ENCODE measurements at regions not wholly inside any gene's neighbourhood (a gene's known extent, or its start where the extent isn't known, plus 50 kb on each side); places are given as distances from the start of the nearest gene placed in this dataset.
"Not testable (repeated sequence)": the region's sequence is repeated elsewhere in the genome, so short reads cannot be mapped to it uniquely, and the experiment has no call there.

DNA sequence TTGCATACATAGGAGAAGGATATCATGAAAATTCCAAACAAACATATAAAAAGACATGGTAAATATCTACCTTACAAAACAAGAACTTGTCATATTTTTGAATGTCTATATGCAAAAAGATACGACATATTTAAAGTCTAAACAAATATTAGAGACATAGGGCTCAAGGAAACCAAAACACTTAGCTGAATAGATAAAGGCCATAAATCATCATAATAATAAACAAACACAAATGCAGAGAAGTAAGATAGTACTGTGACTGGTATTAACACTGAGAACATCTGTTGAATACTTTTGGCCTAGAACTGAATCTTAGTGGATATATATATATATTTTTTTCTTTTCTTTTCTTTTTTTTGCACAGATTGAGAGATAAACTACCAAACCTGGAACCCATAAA lies 435.8 kb downstream of the KCNJ18 start:
- H3K27ac Mint-ChIP-seq (ENCODE audit: unreplicated experiment) = no peak overlapping the region
- DNase-seq (ENCODE audit: low spot score) = no peak
- no peaks in the 10 kb centered on the region for H3K27me3 Mint-ChIP-seq (ENCODE audit: unreplicated experiment)
- H3K4me3 Mint-ChIP-seq (ENCODE audit: unreplicated experiment) = no peak overlapping the region
- H3K9me3 Mint-ChIP-seq (ENCODE audit: unreplicated experiment) = peaks cover 15% of the 10 kb centered on the region
- no peaks in the 10 kb centered on the region for H3K36me3 Mint-ChIP-seq (ENCODE audit: low read depth, unreplicated experiment)
- H3K4me1 Mint-ChIP-seq (ENCODE audit: unreplicated experiment) = no peaks in the 10 kb centered on the region
- TF ChIP-seq, protein P1, sequence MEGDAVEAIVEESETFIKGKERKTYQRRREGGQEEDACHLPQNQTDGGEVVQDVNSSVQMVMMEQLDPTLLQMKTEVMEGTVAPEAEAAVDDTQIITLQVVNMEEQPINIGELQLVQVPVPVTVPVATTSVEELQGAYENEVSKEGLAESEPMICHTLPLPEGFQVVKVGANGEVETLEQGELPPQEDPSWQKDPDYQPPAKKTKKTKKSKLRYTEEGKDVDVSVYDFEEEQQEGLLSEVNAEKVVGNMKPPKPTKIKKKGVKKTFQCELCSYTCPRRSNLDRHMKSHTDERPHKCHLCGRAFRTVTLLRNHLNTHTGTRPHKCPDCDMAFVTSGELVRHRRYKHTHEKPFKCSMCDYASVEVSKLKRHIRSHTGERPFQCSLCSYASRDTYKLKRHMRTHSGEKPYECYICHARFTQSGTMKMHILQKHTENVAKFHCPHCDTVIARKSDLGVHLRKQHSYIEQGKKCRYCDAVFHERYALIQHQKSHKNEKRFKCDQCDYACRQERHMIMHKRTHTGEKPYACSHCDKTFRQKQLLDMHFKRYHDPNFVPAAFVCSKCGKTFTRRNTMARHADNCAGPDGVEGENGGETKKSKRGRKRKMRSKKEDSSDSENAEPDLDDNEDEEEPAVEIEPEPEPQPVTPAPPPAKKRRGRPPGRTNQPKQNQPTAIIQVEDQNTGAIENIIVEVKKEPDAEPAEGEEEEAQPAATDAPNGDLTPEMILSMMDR (IDR thresholded peaks at IDR 0.05; ENCODE audit: unreplicated experiment) = no peak

DNA sequence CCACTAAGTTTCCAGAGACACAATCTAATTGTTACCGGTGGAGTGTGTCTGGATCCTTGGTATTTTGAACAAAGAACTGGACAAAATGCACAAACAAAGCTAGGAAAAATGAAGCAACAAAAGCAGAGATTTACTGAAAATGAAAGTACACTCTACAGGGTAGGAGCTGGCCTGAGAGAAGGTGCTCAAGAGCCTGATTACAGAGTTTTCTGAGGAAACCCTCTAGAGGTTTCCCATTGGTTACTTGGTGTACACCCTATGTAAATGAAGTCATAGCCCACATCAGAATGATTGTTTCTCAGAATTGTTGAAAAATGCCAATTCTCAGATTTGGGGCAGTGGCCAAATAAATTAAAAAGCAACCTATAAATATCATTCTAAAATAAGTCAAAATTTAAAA lies 436.4 kb downstream of the KCNJ18 start:
- Mint-ChIP-seq H3K4me1 (ENCODE audit: unreplicated experiment) (no peaks in the 10 kb centered on the region), H3K9me3 (ENCODE audit: unreplicated experiment) (peaks cover 15% of the 10 kb centered on the region), H3K27ac (ENCODE audit: unreplicated experiment) (no peak overlapping the region), H3K36me3 (ENCODE audit: low read depth, unreplicated experiment) (no peaks in the 10 kb centered on the region), H3K27me3 (ENCODE audit: unreplicated experiment) (no peaks in the 10 kb centered on the region), H3K4me3 (ENCODE audit: unreplicated experiment) (no peak overlapping the region)
- no peak for DNase-seq (ENCODE audit: low spot score)
- TF ChIP-seq, protein P1 (IDR thresholded peaks at IDR 0.05; ENCODE audit: unreplicated experiment) = no peak

DNA sequence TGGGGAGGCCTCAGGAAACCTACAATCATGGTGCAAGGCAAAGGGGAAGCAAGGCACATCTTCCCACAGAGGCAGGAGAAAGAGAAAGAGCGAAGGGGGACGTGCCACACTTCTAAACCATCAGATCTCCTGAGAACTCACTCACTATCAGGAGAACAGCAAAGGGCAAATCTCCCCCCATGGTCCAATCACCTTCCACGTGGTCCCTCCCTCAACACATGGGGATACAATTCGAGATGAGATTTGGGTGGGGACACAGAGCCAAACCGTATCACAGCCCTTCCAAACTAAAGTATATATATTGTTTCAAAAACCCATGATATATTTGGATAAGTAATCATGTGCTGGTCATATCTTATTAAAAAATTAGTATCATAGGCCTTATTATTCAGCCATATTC lies 437.6 kb downstream of the KCNJ18 start:
- not testable (repeated sequence) for DNase-seq (ENCODE audit: low spot score); H3K4me3 Mint-ChIP-seq (ENCODE audit: unreplicated experiment); H3K27me3 Mint-ChIP-seq (ENCODE audit: unreplicated experiment); H3K36me3 Mint-ChIP-seq (ENCODE audit: low read depth, unreplicated experiment); H3K4me1 Mint-ChIP-seq (ENCODE audit: unreplicated experiment); H3K27ac Mint-ChIP-seq (ENCODE audit: unreplicated experiment)
- H3K9me3 Mint-ChIP-seq (ENCODE audit: unreplicated experiment) = peaks cover 15% of the 10 kb centered on the region

DNA sequence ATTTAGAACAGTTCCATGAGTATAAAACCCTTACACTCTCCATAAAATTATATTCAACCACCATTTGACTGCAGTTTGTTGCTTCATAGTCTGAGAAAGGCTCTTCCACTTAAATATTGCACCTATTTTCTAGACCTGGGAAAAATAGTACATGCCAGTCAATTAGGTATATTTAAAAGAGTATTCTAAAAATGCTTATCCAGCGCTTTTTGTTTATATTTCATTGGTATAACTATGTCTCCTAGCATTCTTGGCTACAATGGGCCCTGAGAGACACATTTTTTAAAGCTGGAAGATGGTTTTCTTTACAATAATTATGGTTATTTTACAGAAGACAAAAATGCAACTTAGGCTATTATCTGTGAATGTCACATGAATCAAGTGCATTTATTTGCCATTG lies 439.4 kb downstream of the KCNJ18 start:
- H3K27ac Mint-ChIP-seq (ENCODE audit: unreplicated experiment) = no peak overlapping the region
- H3K27me3 Mint-ChIP-seq (ENCODE audit: unreplicated experiment) = no peaks in the 10 kb centered on the region
- H3K9me3 Mint-ChIP-seq (ENCODE audit: unreplicated experiment) = peaks cover 20% of the 10 kb centered on the region
- no peak overlapping the region for H3K4me3 Mint-ChIP-seq (ENCODE audit: unreplicated experiment)
- H3K36me3 Mint-ChIP-seq (ENCODE audit: low read depth, unreplicated experiment) = no peaks in the 10 kb centered on the region
- H3K4me1 Mint-ChIP-seq (ENCODE audit: unreplicated experiment) = no peaks in the 10 kb centered on the region
- DNase-seq (ENCODE audit: low spot score) = no peak
- TF ChIP-seq, protein P1 (IDR thresholded peaks at IDR 0.05; ENCODE audit: unreplicated experiment) = no peak

DNA sequence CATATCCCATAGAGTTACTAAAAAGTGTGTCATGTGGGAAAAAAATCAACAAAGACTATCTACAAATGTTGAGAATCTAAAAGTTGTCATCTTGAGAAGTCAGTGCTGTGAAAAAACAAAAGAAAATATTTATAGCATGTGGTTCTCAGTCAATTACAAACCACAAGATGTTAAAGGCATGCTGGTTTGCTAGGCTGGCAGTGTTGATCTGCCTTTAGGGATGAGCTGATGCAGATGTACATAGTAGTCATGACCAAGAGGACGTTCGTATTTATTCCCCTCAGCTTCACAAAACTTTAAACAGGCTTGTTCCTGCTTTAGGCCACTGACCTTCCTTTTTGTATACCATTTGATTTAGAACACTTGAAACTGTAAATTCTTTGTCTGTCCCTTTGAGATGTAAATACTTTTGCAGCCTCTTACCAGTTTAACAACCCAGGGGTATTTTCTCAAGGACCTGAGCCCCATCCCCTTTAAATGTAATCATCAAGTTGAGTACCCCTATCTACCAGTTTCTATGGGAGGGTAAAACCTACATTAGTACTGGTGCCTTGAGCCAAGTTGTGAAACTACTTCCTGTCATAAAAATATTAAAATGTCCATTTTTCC lies 446.6 kb downstream of the KCNJ18 start:
- no peak overlapping the region for H3K4me3 Mint-ChIP-seq (ENCODE audit: unreplicated experiment)
- H3K36me3 Mint-ChIP-seq (ENCODE audit: low read depth, unreplicated experiment) = no peaks in the 10 kb centered on the region
- H3K4me1 Mint-ChIP-seq (ENCODE audit: unreplicated experiment) = no peaks in the 10 kb centered on the region
- TF ChIP-seq, protein P1 (IDR thresholded peaks at IDR 0.05; ENCODE audit: unreplicated experiment) = no peak
- H3K27me3 Mint-ChIP-seq (ENCODE audit: unreplicated experiment) = no peaks in the 10 kb centered on the region
- no peak for DNase-seq (ENCODE audit: low spot score)
- H3K27ac Mint-ChIP-seq (ENCODE audit: unreplicated experiment) = no peak overlapping the region
- H3K9me3 Mint-ChIP-seq (ENCODE audit: unreplicated experiment) = peaks cover 5% of the 10 kb centered on the region
